GM18858 (cell line): ENCODE measurements at regions not wholly inside any gene's neighbourhood (a gene's known extent, or its start where the extent isn't known, plus 50 kb on each side); places are given as distances from the start of the nearest gene placed in this dataset.
"Not testable (repeated sequence)": the region's sequence is repeated elsewhere in the genome, so short reads cannot be mapped to it uniquely, and the experiment has no call there.

ENCODE experiments used
- ATAC-seq: cut with Tn5 transposase; IDR thresholded peaks from one replicate; pipeline ENCODE4 v1.9.1; 2021; ENCODE audit not compliant: unreplicated experiment

- ATAC-seq, result no peak
These were observed 215.6 kb upstream of the DDHD1 start for GRCh38 chr14:53368711-53369201.

GRCh38 chr14:53368066-53368465, 214.9 kb upstream of the DDHD1 start:
- ATAC-seq, result no peak

- no peak for ATAC-seq
These were observed 214.5 kb upstream of the DDHD1 start for GRCh38 chr14:53367644-53368026.

GRCh38 chr14:53365486-53366130, 212.5 kb upstream of the DDHD1 start:
- ATAC-seq, result no peak

- not testable (repeated sequence) for ATAC-seq
These were observed 209.8 kb upstream of the DDHD1 start for GRCh38 chr14:53362916-53363315.

GRCh38 chr14:53360829-53361228, 207.7 kb upstream of the DDHD1 start:
- ATAC-seq, result no peak

- no peak for ATAC-seq
These were observed 205.0 kb upstream of the DDHD1 start for GRCh38 chr14:53358166-53358565.

- no peak for ATAC-seq
These were observed 203.4 kb upstream of the DDHD1 start for GRCh38 chr14:53356361-53357150.

GRCh38 chr14:53355581-53356112, 202.5 kb upstream of the DDHD1 start:
- no peak for ATAC-seq

- no peak for ATAC-seq
These were observed 201.2 kb upstream of the DDHD1 start for GRCh38 chr14:53354336-53354735.

GRCh38 chr14:53350866-53351265, 197.7 kb upstream of the DDHD1 start:
- ATAC-seq, result no peak

- no peak for ATAC-seq
These were observed 197.3 kb upstream of the DDHD1 start for GRCh38 chr14:53350429-53350828.

- ATAC-seq, result no peak
These were observed 193.9 kb upstream of the DDHD1 start for GRCh38 chr14:53346988-53347387.

GRCh38 chr14:53341324-53341723, 188.2 kb upstream of the DDHD1 start:
- ATAC-seq, result no peak

GRCh38 chr14:53338192-53338591, 185.1 kb upstream of the DDHD1 start:
- ATAC-seq, result no peak

GRCh38 chr14:53336729-53337128, 183.6 kb upstream of the DDHD1 start:
- ATAC-seq, result no peak

GRCh38 chr14:53333809-53334208, 180.7 kb upstream of the DDHD1 start:
- ATAC-seq, result no peak

- ATAC-seq, result no peak
These were observed 178.8 kb upstream of the DDHD1 start for GRCh38 chr14:53331921-53332320.

- ATAC-seq, result no peak
These were observed 178.1 kb upstream of the DDHD1 start for GRCh38 chr14:53331247-53331646.

GRCh38 chr14:53330441-53330840, 177.3 kb upstream of the DDHD1 start:
- ATAC-seq, result no peak

GRCh38 chr14:53328841-53329240, 175.7 kb upstream of the DDHD1 start:
- ATAC-seq, result no peak

GRCh38 chr14:53327716-53328115, 174.6 kb upstream of the DDHD1 start:
- no peak for ATAC-seq
